HEK293T (cell line): ENCODE measurements at regions not wholly inside any gene's neighbourhood (a gene's known extent, or its start where the extent isn't known, plus 50 kb on each side); places are given as distances from the start of the nearest gene placed in this dataset.

Source experiments
- BHLHE40 ChIP-seq: fragments of 450-650 bp; IDR thresholded peaks from 2 replicates; pipeline ENCODE4 v1.6.1; 2016; ENCODE audit warnings: mild to moderate bottlenecking, moderate library complexity, borderline replicate concordance
- ELF4 ChIP-seq: fragments of 450-650 bp; IDR thresholded peaks from 2 replicates; pipeline ENCODE4 v1.6.1; 2017; ENCODE audit warnings: antibody characterized with exemption
- FOXK2 ChIP-seq: fragments of 450-650 bp; IDR thresholded peaks from 2 replicates; pipeline ENCODE4 v1.6.1; 2016; ENCODE audit warnings: mild to moderate bottlenecking
- L3MBTL2 ChIP-seq: fragments of 450-650 bp; conservative IDR thresholded peaks from 2 replicates; pipeline ENCODE4 v1.6.1; 2016; ENCODE audit warnings: mild to moderate bottlenecking
- NFRKB ChIP-seq: fragments of 450-650 bp; IDR thresholded peaks from 2 replicates; pipeline ENCODE4 v1.6.1; 2016; ENCODE audit warnings: mild to moderate bottlenecking, moderate library complexity
- SP1 ChIP-seq: fragments of 450-650 bp; IDR thresholded peaks from 2 replicates; pipeline ENCODE4 v1.6.1; 2017
- SUZ12 ChIP-seq: fragments of 450-650 bp; IDR thresholded peaks from 2 replicates; pipeline ENCODE4 v1.6.1; 2016; ENCODE audit warnings: mild to moderate bottlenecking
- TARDBP ChIP-seq: fragments of 450-650 bp; IDR thresholded peaks from 2 replicates; pipeline ENCODE4 v1.6.1; 2016
- ZNF384 ChIP-seq: fragments of 450-650 bp; IDR thresholded peaks from 2 replicates; pipeline ENCODE4 v1.6.1; 2016

- TF ChIP-seq BHLHE40, result no peak
- no peak for TF ChIP-seq ZNF384
- no peak for TF ChIP-seq SUZ12
- no peak for TF ChIP-seq ELF4
- TF ChIP-seq L3MBTL2, result no peak
- no peak for TF ChIP-seq FOXK2
- no peak for TF ChIP-seq NFRKB
- no peak for TF ChIP-seq TARDBP
- TF ChIP-seq SP1, result no peak
Observed at GRCh38 chr3:46102780-46103130, 75.5 kb upstream of the XCR1 start.
